ENCODE measurements at regions not wholly inside any gene's neighbourhood (a gene's known extent, or its start where the extent isn't known, plus 50 kb on each side); places are given as distances from the start of the nearest gene placed in this dataset.

- no peak for TF ChIP-seq CTCF (conservative IDR thresholded peaks at IDR 0.05; ENCODE audit: low read depth, low read length)
- no peak for TF ChIP-seq RAD21 (IDR thresholded peaks at IDR 0.05; ENCODE audit: low read length)
- TF ChIP-seq CEBPB (IDR thresholded peaks at IDR 0.05; ENCODE audit: low read depth, low read length): no peak
- no peak for TF ChIP-seq MAZ (IDR thresholded peaks at IDR 0.05; ENCODE audit: borderline replicate concordance, low read depth, low read length)
- no peak for TF ChIP-seq MXI1 (IDR thresholded peaks at IDR 0.05; ENCODE audit: borderline replicate concordance, low read depth, low read length)
- TF ChIP-seq SMC3 (IDR thresholded peaks at IDR 0.05; ENCODE audit: low read depth, low read length): no peak
- no peak for TF ChIP-seq RFX5 (IDR thresholded peaks at IDR 0.05; ENCODE audit: low read depth, low read length)
- no peak for TF ChIP-seq POLR2A (IDR thresholded peaks at IDR 0.05; ENCODE audit: low read depth, low read length)
- TF ChIP-seq CHD1 (IDR thresholded peaks at IDR 0.05; ENCODE audit: low read depth, low read length): no peak
- no peak for TF ChIP-seq BHLHE40 (IDR thresholded peaks at IDR 0.05; ENCODE audit: low read depth, low read length)
- no peak for TF ChIP-seq RCOR1 (IDR thresholded peaks at IDR 0.05; ENCODE audit: insufficient replicate concordance, low read length)
- TF ChIP-seq ELK1 (IDR thresholded peaks at IDR 0.05; ENCODE audit: borderline replicate concordance, low read depth, low read length): no peak
- TF ChIP-seq USF2 (IDR thresholded peaks at IDR 0.05; ENCODE audit: low read depth, low read length): no peak
Measured at GRCh38 chr4:123260653-123261052, 135.9 kb upstream of the SPRY1 start.
